T-cell (primary cell): ENCODE measurements at regions not wholly inside any gene's neighbourhood (a gene's known extent, or its start where the extent isn't known, plus 50 kb on each side); places are given as distances from the start of the nearest gene placed in this dataset.

ENCODE experiments used
- ATAC-seq, 4 experiments: fragments of 200-7000 bp in 3 of 4; fragments of 150-1000 bp in 1 of 4; cut with Tn5 transposase; replicated peaks in 1 of 4; 1 replicate in 3 of 4; 2 replicates in 1 of 4; pipeline ENCODE4 v1.10.0; 2021; ENCODE audit warnings: moderate library complexity in 3 of 4, mild to moderate bottlenecking in 2 of 4, moderate number of reproducible peaks in 1 of 4
- CTCF ChIA-PET, 2 donors: fragments of 300-600 bp; sonication (Branson Sonifier 250); formaldehyde crosslinking; loops; one replicate each; lab custom pipeline; 2022; ENCODE audit warnings: antibody characterized with exemption in 2 of 2; lab: Charles Lee
- POLR2A ChIA-PET, 2 donors: fragments of 300-600 bp; sonication (Branson Sonifier 250); formaldehyde crosslinking; loops; one replicate each; lab custom pipeline; 2022; ENCODE audit warnings: antibody characterized with exemption in 2 of 2; lab: Charles Lee
- DNase-seq, 35 experiments: peaks; one replicate each; pipeline versions ENCODE4 v3.0.0 to v3.0.0-alpha.2; 2013 to 2023
- H3K27ac ChIP-seq: one replicate; pipeline ENCODE4 v1.5.1; 2013; ENCODE audit warnings: low read length
- H3K27me3 ChIP-seq, 2 experiments: replicated peaks in 1 of 2; 1 replicate in 1 of 2; 2 replicates in 1 of 2; pipeline versions ENCODE4 v1.6.1 to v1.7.0; 2013; ENCODE audit warnings: low read length in 1 of 2, mixed read lengths in 1 of 2; ENCODE audit not compliant: control insufficient read depth in 2 of 2, insufficient read depth in 2 of 2; ENCODE audit errors: extremely low read depth in 1 of 2
- H3K36me3 ChIP-seq, 2 donors: 1 replicate in 1 of 2; 2 replicates in 1 of 2; pipeline versions ENCODE4 v1.6.1 to v1.7.0; 2013; ENCODE audit warnings: low read length in 1 of 2; ENCODE audit not compliant: control insufficient read depth in 2 of 2, insufficient read depth in 1 of 2; ENCODE audit errors: extremely low read depth in 1 of 2
- H3K4me1 ChIP-seq, 2 experiments: 1 replicate in 1 of 2; 2 replicates in 1 of 2; pipeline versions ENCODE4 v1.6.1 to v1.7.0; 2013; ENCODE audit warnings: low read length in 2 of 2, mixed read lengths in 1 of 2; ENCODE audit not compliant: insufficient read depth in 2 of 2, control insufficient read depth in 1 of 2; ENCODE audit errors: extremely low read depth in 1 of 2
- H3K4me3 ChIP-seq, 2 donors: 1 replicate in 1 of 2; 2 replicates in 1 of 2; pipeline versions ENCODE4 v1.5.1 to v1.7.0; 2013; ENCODE audit warnings: mild to moderate bottlenecking in 2 of 2, low read length in 1 of 2, moderate library complexity in 1 of 2; ENCODE audit not compliant: control insufficient read depth in 1 of 2; ENCODE audit errors: extremely low read depth in 1 of 2
- H3K9me3 ChIP-seq: 2 replicates; pipeline ENCODE4 v1.7.0; 2013
- H3K27ac Mint-ChIP-seq, 2 donors: one replicate each; pipeline ENCODE4 v1.8.0; 2020 to 2021; ENCODE audit warnings: mild to moderate bottlenecking in 2 of 2, mixed read lengths in 2 of 2
- H3K27me3 Mint-ChIP-seq, 2 donors: one replicate each; pipeline ENCODE4 v1.8.0; 2021 to 2022; ENCODE audit warnings: mixed read lengths in 2 of 2
- H3K36me3 Mint-ChIP-seq: one replicate; pipeline ENCODE4 v1.8.0; 2021; ENCODE audit warnings: mixed read lengths
- H3K4me1 Mint-ChIP-seq, 3 donors: one replicate each; pipeline ENCODE4 v1.8.0; 2020 to 2022; ENCODE audit warnings: mixed read lengths in 3 of 3, mild to moderate bottlenecking in 1 of 3
- H3K4me3 Mint-ChIP-seq, 3 donors: one replicate each; pipeline ENCODE4 v1.8.0; 2020 to 2022; ENCODE audit warnings: mild to moderate bottlenecking in 3 of 3, mixed read lengths in 3 of 3, moderate library complexity in 3 of 3
- H3K9me3 Mint-ChIP-seq, 3 donors: one replicate each; pipeline ENCODE4 v1.8.0; 2020 to 2022; ENCODE audit warnings: mixed read lengths in 3 of 3
- WGBS: methylation state at CpG from one replicate; pipeline ENCODE4 v1.1.5; 2013; ENCODE audit warnings: missing lambda C conversion rate; ENCODE audit not compliant: insufficient coverage; 5-methylcytosine and 5-hydroxymethylcytosine counted together

DNA sequence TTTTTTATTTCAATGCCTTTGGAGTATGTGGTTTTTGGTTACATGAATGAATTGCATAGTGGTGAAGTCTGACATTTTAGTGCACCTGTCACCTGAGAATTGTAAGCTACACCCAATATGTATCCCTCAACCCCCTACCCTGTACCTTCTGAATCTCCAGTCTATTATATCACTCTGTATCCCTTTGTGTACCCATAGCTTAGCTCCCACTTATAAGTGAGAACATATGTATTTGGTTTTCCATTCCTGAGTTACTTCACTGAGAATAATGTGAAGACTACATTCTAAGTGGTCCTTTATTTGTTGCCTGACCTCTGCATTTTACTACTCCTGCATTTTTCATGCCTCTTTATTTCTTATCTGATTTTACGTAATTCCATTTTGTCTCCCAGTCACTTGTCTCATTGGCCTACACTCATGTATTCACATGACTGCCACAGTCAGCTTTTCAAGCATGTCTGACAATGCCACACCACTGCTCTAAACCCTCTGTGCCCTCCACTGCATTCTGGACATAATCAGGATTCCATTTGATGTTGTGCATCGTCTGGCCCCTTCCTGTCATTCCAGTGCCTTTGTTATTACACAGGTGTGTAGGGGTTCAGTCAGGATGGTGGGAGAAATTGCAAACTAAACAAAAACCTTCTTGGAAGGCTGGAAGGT lies 1325.5 kb downstream of the XPNPEP1 start:
- ChIA-PET CTCF (no interaction called here), POLR2A (no interaction called here)
- H3K27me3 Mint-ChIP-seq, result no peaks in the 10 kb centered on the region
- Histone ChIP-seq H3K36me3 (no peaks in the 10 kb centered on the region), H3K9me3 (no peaks in the 10 kb centered on the region), H3K27ac (no peak overlapping the region), H3K4me1 (no peaks in the 10 kb centered on the region), H3K27me3 (no peaks in the 10 kb centered on the region), H3K4me3 (no peak overlapping the region)
- no peaks in the 10 kb centered on the region for H3K4me1 Mint-ChIP-seq
- no peaks in the 10 kb centered on the region for H3K36me3 Mint-ChIP-seq
- H3K4me3 Mint-ChIP-seq, result no peak overlapping the region
- H3K9me3 Mint-ChIP-seq, result peaks cover 4 to 11% (median 8%) of the 10 kb centered on the region in 3 donors
- H3K27ac Mint-ChIP-seq, result no peak overlapping the region
- ATAC-seq (no peak), DNase-seq (no peak)
- WGBS, result 79% methylated on average over 1 of the region's 2 CpGs

DNA sequence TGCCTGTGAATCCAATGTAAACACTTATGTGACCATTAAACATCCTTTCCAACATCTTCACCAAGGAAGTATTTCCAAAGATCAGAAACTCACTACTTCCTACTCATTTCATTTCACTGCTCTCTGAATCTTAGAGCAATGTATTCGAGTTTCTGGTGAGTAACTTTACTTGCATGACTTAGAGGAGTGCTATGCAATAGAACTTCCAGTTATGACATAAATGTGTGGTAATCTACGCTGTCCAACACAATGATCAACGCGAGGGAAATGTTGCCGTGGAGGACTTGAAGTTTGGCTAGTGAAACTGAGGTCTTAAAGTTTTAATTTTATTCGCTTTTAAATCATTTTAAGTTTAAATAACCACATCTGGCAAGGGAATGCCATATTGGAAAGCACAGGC lies 1326.3 kb downstream of the XPNPEP1 start:
- H3K4me3 ChIP-seq, result no peak overlapping the region
- no peaks in the 10 kb centered on the region for H3K36me3 ChIP-seq
- H3K9me3 Mint-ChIP-seq, result peaks cover 4 to 11% (median 11%) of the 10 kb centered on the region in 3 donors
- no peaks in the 10 kb centered on the region for H3K9me3 ChIP-seq
- ATAC-seq, result no peak
- CTCF ChIA-PET, result no interaction called here
- H3K4me3 Mint-ChIP-seq, result no peak overlapping the region
- POLR2A ChIA-PET, result no interaction called here
- 20% methylated on average over 2 of the region's 6 CpGs for WGBS
- H3K27me3 Mint-ChIP-seq, result no peaks in the 10 kb centered on the region
- no peaks in the 10 kb centered on the region for H3K4me1 Mint-ChIP-seq
- H3K4me1 ChIP-seq, result no peaks in the 10 kb centered on the region
- H3K27me3 ChIP-seq, result no peaks in the 10 kb centered on the region
- H3K36me3 Mint-ChIP-seq, result no peaks in the 10 kb centered on the region
- no peak overlapping the region for H3K27ac ChIP-seq
- no peak for DNase-seq
- no peak overlapping the region for H3K27ac Mint-ChIP-seq

GRCh38 chr10:108592956-108593355 lies 1330.4 kb downstream of the XPNPEP1 start:
- no peaks in the 10 kb centered on the region for H3K36me3 ChIP-seq
- no peaks in the 10 kb centered on the region for H3K4me1 Mint-ChIP-seq
- no peak overlapping the region for H3K27ac ChIP-seq
- ChIA-PET POLR2A (no interaction called here), CTCF (no interaction called here)
- DNase-seq, result no peak
- H3K4me3 ChIP-seq, result no peak overlapping the region
- no peaks in the 10 kb centered on the region for H3K4me1 ChIP-seq
- no peak for ATAC-seq
- no peak overlapping the region for H3K27ac Mint-ChIP-seq
- H3K4me3 Mint-ChIP-seq, result no peak overlapping the region
- H3K27me3 ChIP-seq, result no peaks in the 10 kb centered on the region
- WGBS, result no CpG with 5 or more reads among the region's 1 CpG
- H3K9me3 ChIP-seq, result no peaks in the 10 kb centered on the region
- H3K27me3 Mint-ChIP-seq, result no peaks in the 10 kb centered on the region
- H3K9me3 Mint-ChIP-seq, result peaks cover 3 to 9% (median 4%) of the 10 kb centered on the region in 3 donors
- H3K36me3 Mint-ChIP-seq, result no peaks in the 10 kb centered on the region

- Histone ChIP-seq H3K4me3 (no peak overlapping the region), H3K4me1 (no peaks in the 10 kb centered on the region), H3K27ac (no peak overlapping the region), H3K27me3 (no peaks in the 10 kb centered on the region), H3K9me3 (no peaks in the 10 kb centered on the region), H3K36me3 (no peaks in the 10 kb centered on the region)
- ChIA-PET POLR2A (no interaction called here), CTCF (no interaction called here)
- WGBS, result 100% methylated on average over 1 of the region's 2 CpGs
- peaks cover 3 to 9% (median 4%) of the 10 kb centered on the region in 3 donors for H3K9me3 Mint-ChIP-seq
- no peaks in the 10 kb centered on the region for H3K36me3 Mint-ChIP-seq
- no peak for ATAC-seq
- H3K27me3 Mint-ChIP-seq, result no peaks in the 10 kb centered on the region
- no peak overlapping the region for H3K4me3 Mint-ChIP-seq
- no peak for DNase-seq
- no peak overlapping the region for H3K27ac Mint-ChIP-seq
- H3K4me1 Mint-ChIP-seq, result no peaks in the 10 kb centered on the region
Measured at GRCh38 chr10:108591417-108591816, 1331.9 kb downstream of the XPNPEP1 start.

DNA sequence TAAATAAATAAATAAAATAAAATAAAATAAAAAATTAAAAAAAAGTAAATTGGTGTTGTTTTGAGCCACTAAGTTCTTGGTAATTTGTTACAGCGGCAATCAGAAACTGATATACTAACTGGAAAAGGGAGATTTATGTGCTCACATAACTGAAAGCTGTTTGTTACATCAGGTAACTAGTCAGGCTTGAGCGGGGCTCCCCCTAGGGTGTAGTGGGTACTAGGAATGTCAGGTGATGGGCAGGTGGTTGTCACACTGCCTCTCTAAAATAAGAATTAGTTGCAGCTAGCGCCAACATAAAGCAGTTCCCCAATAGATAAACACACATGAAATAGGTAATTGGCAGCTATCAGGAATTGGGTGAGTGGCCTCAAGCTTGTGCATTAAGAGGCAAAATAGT lies 1336.9 kb downstream of the XPNPEP1 start:
- Mint-ChIP-seq H3K9me3 (peaks cover 5 to 11% (median 6%) of the 10 kb centered on the region in 3 donors), H3K27me3 (no peaks in the 10 kb centered on the region), H3K27ac (no peak overlapping the region), H3K4me1 (no peaks in the 10 kb centered on the region), H3K4me3 (no peak overlapping the region), H3K36me3 (no peaks in the 10 kb centered on the region)
- CTCF ChIA-PET, result no interaction called here
- H3K4me1 ChIP-seq, result no peaks in the 10 kb centered on the region
- DNase-seq, result no peak
- H3K27me3 ChIP-seq, result no peaks in the 10 kb centered on the region
- POLR2A ChIA-PET, result no interaction called here
- H3K27ac ChIP-seq, result no peak overlapping the region
- no peaks in the 10 kb centered on the region for H3K9me3 ChIP-seq
- no peaks in the 10 kb centered on the region for H3K36me3 ChIP-seq
- no peak overlapping the region for H3K4me3 ChIP-seq
- ATAC-seq, result no peak
- 100% methylated on average over 1 of the region's 3 CpGs for WGBS

GRCh38 chr10:108583877-108584276 lies 1339.4 kb downstream of the XPNPEP1 start:
- Mint-ChIP-seq H3K27ac (no peak overlapping the region), H3K4me1 (no peaks in the 10 kb centered on the region), H3K4me3 (no peak overlapping the region), H3K36me3 (no peaks in the 10 kb centered on the region), H3K27me3 (no peaks in the 10 kb centered on the region), H3K9me3 (peaks cover 5 to 18% (median 6%) of the 10 kb centered on the region in 3 donors)
- Histone ChIP-seq H3K4me3 (no peak overlapping the region), H3K9me3 (no peaks in the 10 kb centered on the region), H3K36me3 (no peaks in the 10 kb centered on the region), H3K4me1 (no peaks in the 10 kb centered on the region), H3K27me3 (no peaks in the 10 kb centered on the region), H3K27ac (no peak overlapping the region)
- ChIA-PET CTCF (no interaction called here), POLR2A (no interaction called here)
- ATAC-seq (no peak), DNase-seq (no peak)
- 33% methylated on average over 1 of the region's 1 CpG for WGBS

DNA sequence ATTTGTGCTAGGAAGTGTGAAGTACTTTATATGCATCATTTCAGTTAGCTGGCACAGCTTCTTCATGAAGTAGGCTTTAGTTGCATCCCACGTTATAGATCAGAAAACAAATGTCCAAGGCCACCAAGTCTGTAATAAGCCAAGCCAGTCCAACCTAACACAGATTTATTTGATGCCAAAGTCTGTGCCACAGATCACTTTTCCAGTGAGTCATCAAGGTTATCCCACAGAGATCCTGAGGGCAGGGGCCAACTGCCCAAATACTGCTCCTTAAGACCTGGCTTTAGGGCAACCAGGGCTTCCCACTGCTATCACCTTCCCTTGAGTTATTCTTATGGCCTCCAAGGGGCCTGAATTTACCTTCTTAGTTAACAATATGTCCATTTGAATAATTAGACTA lies 1340.4 kb downstream of the XPNPEP1 start:
- 86% methylated on average over 1 of the region's 1 CpG for WGBS
- peaks cover 2 to 18% (median 4%) of the 10 kb centered on the region in 3 donors for H3K9me3 Mint-ChIP-seq
- no peaks in the 10 kb centered on the region for H3K27me3 Mint-ChIP-seq
- no peaks in the 10 kb centered on the region for H3K36me3 Mint-ChIP-seq
- Histone ChIP-seq H3K4me3 (no peak overlapping the region), H3K9me3 (no peaks in the 10 kb centered on the region), H3K36me3 (no peaks in the 10 kb centered on the region), H3K27me3 (no peaks in the 10 kb centered on the region), H3K27ac (no peak overlapping the region), H3K4me1 (no peaks in the 10 kb centered on the region)
- no peak overlapping the region for H3K4me3 Mint-ChIP-seq
- ChIA-PET POLR2A (no interaction called here), CTCF (no interaction called here)
- H3K4me1 Mint-ChIP-seq, result no peaks in the 10 kb centered on the region
- H3K27ac Mint-ChIP-seq, result no peak overlapping the region
- no peak for DNase-seq
- no peak for ATAC-seq
